ENCODE measurements at regions not wholly inside any gene's neighbourhood (a gene's known extent, or its start where the extent isn't known, plus 50 kb on each side); places are given as distances from the start of the nearest gene placed in this dataset.

DNA sequence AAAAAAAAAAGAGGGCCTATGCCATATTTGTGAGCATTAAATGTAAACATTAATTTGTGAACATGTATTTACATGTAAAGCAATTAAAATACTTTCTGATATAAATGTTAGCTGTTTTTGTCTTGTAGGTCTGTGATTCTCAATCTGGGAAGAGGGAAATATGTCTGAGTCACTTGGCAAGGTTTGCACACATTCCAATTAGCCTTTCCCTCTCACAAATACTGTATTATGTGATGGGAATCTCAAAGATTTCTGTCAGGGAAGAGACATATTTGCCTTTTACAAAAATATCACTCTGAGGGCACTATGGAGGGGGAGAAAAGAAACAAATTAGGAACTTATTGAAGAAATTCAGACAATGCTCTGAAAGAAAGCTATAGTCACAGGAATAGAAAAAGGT, 483.6 kb downstream of the GBE1 start:
- H3K9me3 ChIP-seq (ENCODE audit: control insufficient read depth, insufficient read depth, low read depth, low read length): no peaks in the 10 kb centered on the region
- ChIA-PET POLR2A (no interaction called here), CTCF (no interaction called here)
- in situ Hi-C loops (cut with HindIII; ENCODE audit: low pct_unique_long_range_greater_than_20kb, low sequenced_read_pairs) (no loop called here), intact Hi-C loops (cut with micrococcal nuclease; ENCODE audit: unreplicated experiment) (no loop called here)
- ATAC-seq (no peak), DNase-seq (ENCODE audit: low read depth, low spot score) (no peak)
- no peaks in the 10 kb centered on the region for H3K27me3 ChIP-seq (ENCODE audit: control insufficient read depth, insufficient read depth, low read length)
- no peaks in the 10 kb centered on the region for H3K36me3 ChIP-seq (ENCODE audit: control insufficient read depth, insufficient read depth, low read length)
- BruUV-seq (replicated peaks): no TSS peak
- no peak for TF ChIP-seq TCF7L2 (IDR thresholded peaks at IDR 0.05; ENCODE audit: low read depth, low read length)
- TF ChIP-seq POLR2AphosphoS5 (IDR thresholded peaks at IDR 0.05; ENCODE audit: low read depth, low read length): no peak
- TF ChIP-seq, protein P1, sequence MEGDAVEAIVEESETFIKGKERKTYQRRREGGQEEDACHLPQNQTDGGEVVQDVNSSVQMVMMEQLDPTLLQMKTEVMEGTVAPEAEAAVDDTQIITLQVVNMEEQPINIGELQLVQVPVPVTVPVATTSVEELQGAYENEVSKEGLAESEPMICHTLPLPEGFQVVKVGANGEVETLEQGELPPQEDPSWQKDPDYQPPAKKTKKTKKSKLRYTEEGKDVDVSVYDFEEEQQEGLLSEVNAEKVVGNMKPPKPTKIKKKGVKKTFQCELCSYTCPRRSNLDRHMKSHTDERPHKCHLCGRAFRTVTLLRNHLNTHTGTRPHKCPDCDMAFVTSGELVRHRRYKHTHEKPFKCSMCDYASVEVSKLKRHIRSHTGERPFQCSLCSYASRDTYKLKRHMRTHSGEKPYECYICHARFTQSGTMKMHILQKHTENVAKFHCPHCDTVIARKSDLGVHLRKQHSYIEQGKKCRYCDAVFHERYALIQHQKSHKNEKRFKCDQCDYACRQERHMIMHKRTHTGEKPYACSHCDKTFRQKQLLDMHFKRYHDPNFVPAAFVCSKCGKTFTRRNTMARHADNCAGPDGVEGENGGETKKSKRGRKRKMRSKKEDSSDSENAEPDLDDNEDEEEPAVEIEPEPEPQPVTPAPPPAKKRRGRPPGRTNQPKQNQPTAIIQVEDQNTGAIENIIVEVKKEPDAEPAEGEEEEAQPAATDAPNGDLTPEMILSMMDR (IDR thresholded peaks at IDR 0.05): no peak
- no peak for TF ChIP-seq SIN3A (IDR thresholded peaks at IDR 0.05; ENCODE audit: borderline replicate concordance, insufficient read depth, low read depth, low read length)
- TF ChIP-seq, protein P2, sequence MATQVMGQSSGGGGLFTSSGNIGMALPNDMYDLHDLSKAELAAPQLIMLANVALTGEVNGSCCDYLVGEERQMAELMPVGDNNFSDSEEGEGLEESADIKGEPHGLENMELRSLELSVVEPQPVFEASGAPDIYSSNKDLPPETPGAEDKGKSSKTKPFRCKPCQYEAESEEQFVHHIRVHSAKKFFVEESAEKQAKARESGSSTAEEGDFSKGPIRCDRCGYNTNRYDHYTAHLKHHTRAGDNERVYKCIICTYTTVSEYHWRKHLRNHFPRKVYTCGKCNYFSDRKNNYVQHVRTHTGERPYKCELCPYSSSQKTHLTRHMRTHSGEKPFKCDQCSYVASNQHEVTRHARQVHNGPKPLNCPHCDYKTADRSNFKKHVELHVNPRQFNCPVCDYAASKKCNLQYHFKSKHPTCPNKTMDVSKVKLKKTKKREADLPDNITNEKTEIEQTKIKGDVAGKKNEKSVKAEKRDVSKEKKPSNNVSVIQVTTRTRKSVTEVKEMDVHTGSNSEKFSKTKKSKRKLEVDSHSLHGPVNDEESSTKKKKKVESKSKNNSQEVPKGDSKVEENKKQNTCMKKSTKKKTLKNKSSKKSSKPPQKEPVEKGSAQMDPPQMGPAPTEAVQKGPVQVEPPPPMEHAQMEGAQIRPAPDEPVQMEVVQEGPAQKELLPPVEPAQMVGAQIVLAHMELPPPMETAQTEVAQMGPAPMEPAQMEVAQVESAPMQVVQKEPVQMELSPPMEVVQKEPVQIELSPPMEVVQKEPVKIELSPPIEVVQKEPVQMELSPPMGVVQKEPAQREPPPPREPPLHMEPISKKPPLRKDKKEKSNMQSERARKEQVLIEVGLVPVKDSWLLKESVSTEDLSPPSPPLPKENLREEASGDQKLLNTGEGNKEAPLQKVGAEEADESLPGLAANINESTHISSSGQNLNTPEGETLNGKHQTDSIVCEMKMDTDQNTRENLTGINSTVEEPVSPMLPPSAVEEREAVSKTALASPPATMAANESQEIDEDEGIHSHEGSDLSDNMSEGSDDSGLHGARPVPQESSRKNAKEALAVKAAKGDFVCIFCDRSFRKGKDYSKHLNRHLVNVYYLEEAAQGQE (IDR thresholded peaks at IDR 0.05; ENCODE audit: insufficient read depth in 1 of 2, low read depth in 2 of 2, low read length in 1 of 2): no peak
- H3K27ac ChIP-seq (ENCODE audit: low read length): no peak overlapping the region
- H3K4me1 ChIP-seq (ENCODE audit: control insufficient read depth, insufficient read depth, low read length): no peaks in the 10 kb centered on the region
- no peak overlapping the region for H3K4me3 ChIP-seq (ENCODE audit: low read depth in 2 of 2, low read length in 2 of 2)

DNA sequence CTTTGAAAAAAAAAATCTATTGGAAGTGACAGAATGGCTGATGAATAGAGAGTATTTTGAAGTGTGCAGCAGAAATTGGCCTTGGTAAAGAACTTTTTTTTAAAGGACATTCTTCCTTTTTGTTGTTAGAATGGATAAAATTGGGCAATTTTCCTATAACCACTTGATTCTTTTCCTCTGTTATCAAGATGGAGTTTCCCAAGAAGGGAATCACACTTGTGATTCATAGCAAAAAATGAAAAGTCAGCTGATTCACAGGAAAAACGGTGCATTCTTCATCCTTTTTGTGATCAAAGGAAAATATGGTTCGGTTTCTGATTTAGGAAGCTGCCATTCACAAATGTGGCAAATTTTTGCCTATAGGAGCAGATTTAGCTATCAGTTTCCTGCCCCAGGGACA, 486.8 kb downstream of the GBE1 start:
- ChIA-PET POLR2A (no interaction called here), CTCF (no interaction called here)
- no peaks in the 10 kb centered on the region for H3K36me3 ChIP-seq (ENCODE audit: control insufficient read depth, insufficient read depth, low read length)
- no peaks in the 10 kb centered on the region for H3K4me1 ChIP-seq (ENCODE audit: control insufficient read depth, insufficient read depth, low read length)
- H3K4me3 ChIP-seq (ENCODE audit: low read depth in 2 of 2, low read length in 2 of 2): no peak overlapping the region
- DNase-seq (ENCODE audit: low read depth, low spot score) (no peak), ATAC-seq (no peak)
- TF ChIP-seq, protein P1 (IDR thresholded peaks at IDR 0.05): no peak
- no peak for TF ChIP-seq SIN3A (IDR thresholded peaks at IDR 0.05; ENCODE audit: borderline replicate concordance, insufficient read depth, low read depth, low read length)
- TF ChIP-seq, protein P2 (IDR thresholded peaks at IDR 0.05; ENCODE audit: insufficient read depth in 1 of 2, low read depth in 2 of 2, low read length in 1 of 2): no peak
- TF ChIP-seq POLR2AphosphoS5 (IDR thresholded peaks at IDR 0.05; ENCODE audit: low read depth, low read length): no peak
- TF ChIP-seq TCF7L2 (IDR thresholded peaks at IDR 0.05; ENCODE audit: low read depth, low read length): no peak
- no peaks in the 10 kb centered on the region for H3K9me3 ChIP-seq (ENCODE audit: control insufficient read depth, insufficient read depth, low read depth, low read length)
- in situ Hi-C loops (cut with HindIII; ENCODE audit: low pct_unique_long_range_greater_than_20kb, low sequenced_read_pairs) (no loop called here), intact Hi-C loops (cut with micrococcal nuclease; ENCODE audit: unreplicated experiment) (no loop called here)
- H3K27ac ChIP-seq (ENCODE audit: low read length): no peak overlapping the region
- no peaks in the 10 kb centered on the region for H3K27me3 ChIP-seq (ENCODE audit: control insufficient read depth, insufficient read depth, low read length)
- BruUV-seq (replicated peaks): no TSS peak

Measured in Panc1 (cell line).